ENCODE measurements at regions not wholly inside any gene's neighbourhood (a gene's known extent, or its start where the extent isn't known, plus 50 kb on each side); places are given as distances from the start of the nearest gene placed in this dataset.

DNA sequence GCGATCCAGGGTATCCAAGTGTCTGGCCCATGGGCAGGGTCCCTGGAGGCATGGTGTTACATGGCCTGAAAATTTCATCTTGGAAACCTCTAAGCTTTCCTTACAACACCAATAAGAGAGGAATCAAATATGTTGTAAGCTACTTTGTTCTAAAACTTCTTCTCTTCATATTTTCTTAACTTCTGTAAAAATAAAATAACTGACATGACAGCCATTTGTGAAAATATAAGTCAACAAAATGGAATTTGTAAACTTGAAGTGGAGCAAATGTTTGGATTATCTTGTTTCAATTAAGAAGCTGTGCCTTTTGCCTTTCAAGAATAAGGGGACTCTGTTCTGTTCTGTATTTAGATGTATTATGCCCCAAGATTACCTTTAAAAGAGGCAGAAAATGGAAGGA is 319.7 kb downstream of the LPIN1 start (continued):
- TF ChIP-seq, protein P1, sequence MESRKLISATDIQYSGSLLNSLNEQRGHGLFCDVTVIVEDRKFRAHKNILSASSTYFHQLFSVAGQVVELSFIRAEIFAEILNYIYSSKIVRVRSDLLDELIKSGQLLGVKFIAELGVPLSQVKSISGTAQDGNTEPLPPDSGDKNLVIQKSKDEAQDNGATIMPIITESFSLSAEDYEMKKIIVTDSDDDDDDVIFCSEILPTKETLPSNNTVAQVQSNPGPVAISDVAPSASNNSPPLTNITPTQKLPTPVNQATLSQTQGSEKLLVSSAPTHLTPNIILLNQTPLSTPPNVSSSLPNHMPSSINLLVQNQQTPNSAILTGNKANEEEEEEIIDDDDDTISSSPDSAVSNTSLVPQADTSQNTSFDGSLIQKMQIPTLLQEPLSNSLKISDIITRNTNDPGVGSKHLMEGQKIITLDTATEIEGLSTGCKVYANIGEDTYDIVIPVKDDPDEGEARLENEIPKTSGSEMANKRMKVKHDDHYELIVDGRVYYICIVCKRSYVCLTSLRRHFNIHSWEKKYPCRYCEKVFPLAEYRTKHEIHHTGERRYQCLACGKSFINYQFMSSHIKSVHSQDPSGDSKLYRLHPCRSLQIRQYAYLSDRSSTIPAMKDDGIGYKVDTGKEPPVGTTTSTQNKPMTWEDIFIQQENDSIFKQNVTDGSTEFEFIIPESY (IDR thresholded peaks at IDR 0.05; ENCODE audit: extremely low read depth, insufficient replicate concordance, low read length), result no peak
- TF ChIP-seq POLR2AphosphoS5 (IDR thresholded peaks at IDR 0.05; ENCODE audit: low read depth, low read length), result no peak
- TF ChIP-seq EZH2 (IDR thresholded peaks at IDR 0.05), result no peak
- TF ChIP-seq EZH2phosphoT487 (IDR thresholded peaks at IDR 0.05; ENCODE audit: borderline replicate concordance), result no peak
- no peak for TF ChIP-seq RAD21 (IDR thresholded peaks at IDR 0.05; ENCODE audit: low read depth)
- no peak for TF ChIP-seq TCF7L2 (IDR thresholded peaks at IDR 0.05; ENCODE audit: borderline replicate concordance, extremely low read depth, insufficient read depth, insufficient read length)

- no TSS peak for BruUV-seq (replicated peaks)
- no peak overlapping the region for H2AFZ ChIP-seq (ENCODE audit: low read depth, low read length, poor library complexity, severe bottlenecking)
- intact Hi-C loops (cut with micrococcal nuclease), result no loop called here
- H3K4me2 ChIP-seq (ENCODE audit: low read length), result no peak overlapping the region
- CTCF ChIA-PET, result no interaction called here
- TF ChIP-seq ELF1 (IDR thresholded peaks at IDR 0.05; ENCODE audit: borderline replicate concordance, low read depth) (no peak), SP1 (IDR thresholded peaks at IDR 0.05; ENCODE audit: low read depth) (no peak), MAX (IDR thresholded peaks at IDR 0.05) (no peak), SIN3A (IDR thresholded peaks at IDR 0.05; ENCODE audit: low read depth) (no peak), JUND (IDR thresholded peaks at IDR 0.05) (no peak)
- POLR2A ChIA-PET, result no interaction called here
- no peaks in the 10 kb centered on the region for H3K27me3 ChIP-seq (ENCODE audit: insufficient read depth, low read length)
- no peak for DNase-seq (ENCODE audit: low read depth, low spot score)
- H3K4me3 ChIP-seq (replicated peaks in 1 of 2; ENCODE audit: low read depth in 1 of 2, low read length in 2 of 2), result no peak overlapping the region
- H3K79me2 ChIP-seq (ENCODE audit: insufficient read depth, low read length), result no peaks in the 10 kb centered on the region
- no peak for ATAC-seq
- H3K9ac ChIP-seq (ENCODE audit: low read length), result no peak overlapping the region
- H4K20me1 ChIP-seq (ENCODE audit: insufficient read depth), result no peaks in the 10 kb centered on the region
- no peaks in the 10 kb centered on the region for H3K9me3 ChIP-seq (ENCODE audit: control insufficient read depth in 1 of 2, insufficient read depth in 1 of 2, low read depth in 1 of 2, low read length in 2 of 2)
- no peaks in the 10 kb centered on the region for H3K36me3 ChIP-seq (ENCODE audit: control insufficient read depth in 1 of 2, insufficient read depth in 2 of 2, low read length in 2 of 2)
- H3K9me2 ChIP-seq (ENCODE audit: insufficient read depth), result no peaks in the 10 kb centered on the region
- no peak overlapping the region for H3K27ac ChIP-seq (ENCODE audit: low read depth, low read length)
- H3K4me1 ChIP-seq (ENCODE audit: control insufficient read depth in 1 of 2, insufficient read depth in 2 of 2, low read length in 2 of 2), result no peaks in the 10 kb centered on the region
- RAD21 ChIA-PET (ENCODE audit: low non-redundant PET in 1 of 2, low total read pairs in 2 of 2, uncharacterized antibody in 2 of 2, unreplicated experiment in 2 of 2), result no interaction called here
These were observed 320.6 kb downstream of the LPIN1 start for GRCh38 chr2:12066986-12067385.
